GM12874 (cell line): ENCODE measurements at regions not wholly inside any gene's neighbourhood (a gene's known extent, or its start where the extent isn't known, plus 50 kb on each side); places are given as distances from the start of the nearest gene placed in this dataset.

Experiments used
- CTCF ChIP-seq: IDR thresholded peaks from 2 replicates; pipeline ENCODE4 v1.5.1; 2011; ENCODE audit warnings: low read depth, mild to moderate bottlenecking, control low read depth, low read length, moderate library complexity; ENCODE audit not compliant: insufficient read depth

GRCh38 chr2:185130685-185131084, 532.4 kb downstream of the ZNF804A start:
- no peak for TF ChIP-seq CTCF

GRCh38 chr2:185132501-185133041, 534.2 kb downstream of the ZNF804A start:
- TF ChIP-seq CTCF: no peak

- TF ChIP-seq CTCF: no peak
Measured at GRCh38 chr2:185137700-185138099, 539.4 kb downstream of the ZNF804A start.

- TF ChIP-seq CTCF: no peak
Measured at GRCh38 chr2:185142677-185143076, 544.3 kb downstream of the ZNF804A start.

- TF ChIP-seq CTCF: no peak
Measured at GRCh38 chr2:185144159-185144919, 546.0 kb downstream of the ZNF804A start.

GRCh38 chr2:185145316-185146121, 547.2 kb downstream of the ZNF804A start:
- TF ChIP-seq CTCF: no peak

GRCh38 chr2:185147361-185147760, 549.0 kb downstream of the ZNF804A start:
- TF ChIP-seq CTCF: no peak
